ENCODE measurements at regions not wholly inside any gene's neighbourhood (a gene's known extent, or its start where the extent isn't known, plus 50 kb on each side); places are given as distances from the start of the nearest gene placed in this dataset.

- no peaks in the 10 kb centered on the region for H3K9me3 ChIP-seq (ENCODE audit: control insufficient read depth, low read length, poor library complexity, severe bottlenecking)
- Mint-ChIP-seq H3K27ac (no peak overlapping the region), H3K4me3 (no peak overlapping the region), H3K4me1 (no peaks in the 10 kb centered on the region), H3K36me3 (ENCODE audit: low read depth) (no peaks in the 10 kb centered on the region), H3K27me3 (no peaks in the 10 kb centered on the region)
- DNase-seq (no peak), ATAC-seq (no peak)
These were observed 1079.8 kb upstream of the ZEB2 start for GRCh38 chr2:145599756-145600155.

- no peaks in the 10 kb centered on the region for H3K27me3 Mint-ChIP-seq
- H3K4me3 Mint-ChIP-seq, result no peak overlapping the region
- no peaks in the 10 kb centered on the region for H3K9me3 ChIP-seq (ENCODE audit: control insufficient read depth, low read length, poor library complexity, severe bottlenecking)
- H3K4me1 Mint-ChIP-seq, result no peaks in the 10 kb centered on the region
- DNase-seq (no peak), ATAC-seq (no peak)
- H3K27ac Mint-ChIP-seq, result no peak overlapping the region
- no peaks in the 10 kb centered on the region for H3K36me3 Mint-ChIP-seq (ENCODE audit: low read depth)
These were observed 1078.5 kb upstream of the ZEB2 start for GRCh38 chr2:145598434-145598833.

GRCh38 chr2:145597809-145598208 lies 1077.9 kb upstream of the ZEB2 start:
- ATAC-seq (no peak), DNase-seq (no peak)
- no peak overlapping the region for H3K4me3 Mint-ChIP-seq
- H3K27ac Mint-ChIP-seq, result no peak overlapping the region
- H3K36me3 Mint-ChIP-seq (ENCODE audit: low read depth), result no peaks in the 10 kb centered on the region
- no peaks in the 10 kb centered on the region for H3K4me1 Mint-ChIP-seq
- H3K9me3 ChIP-seq (ENCODE audit: control insufficient read depth, low read length, poor library complexity, severe bottlenecking), result no peaks in the 10 kb centered on the region
- no peaks in the 10 kb centered on the region for H3K27me3 Mint-ChIP-seq

- Mint-ChIP-seq H3K36me3 (ENCODE audit: low read depth) (no peaks in the 10 kb centered on the region), H3K27me3 (no peaks in the 10 kb centered on the region), H3K27ac (no peak overlapping the region), H3K4me1 (no peaks in the 10 kb centered on the region), H3K4me3 (no peak overlapping the region)
- no peaks in the 10 kb centered on the region for H3K9me3 ChIP-seq (ENCODE audit: control insufficient read depth, low read length, poor library complexity, severe bottlenecking)
- DNase-seq, result no peak
- no peak for ATAC-seq
These were observed 1077.1 kb upstream of the ZEB2 start for GRCh38 chr2:145597006-145597405.

GRCh38 chr2:145596416-145596815 lies 1076.5 kb upstream of the ZEB2 start:
- H3K27me3 Mint-ChIP-seq, result no peaks in the 10 kb centered on the region

GRCh38 chr2:145595296-145595695 lies 1075.4 kb upstream of the ZEB2 start:
- no peak overlapping the region for H3K4me3 Mint-ChIP-seq
- H3K9me3 ChIP-seq (ENCODE audit: control insufficient read depth, low read length, poor library complexity, severe bottlenecking), result no peaks in the 10 kb centered on the region
- no peaks in the 10 kb centered on the region for H3K4me1 Mint-ChIP-seq
- H3K36me3 Mint-ChIP-seq (ENCODE audit: low read depth), result no peaks in the 10 kb centered on the region
- H3K27me3 Mint-ChIP-seq, result no peaks in the 10 kb centered on the region
- ATAC-seq (no peak), DNase-seq (no peak)
- no peak overlapping the region for H3K27ac Mint-ChIP-seq

More at GRCh38 chr2:145596416-145596815, 1076.5 kb upstream of the ZEB2 start:
- ATAC-seq, result no peak
- no peak overlapping the region for H3K27ac Mint-ChIP-seq
- no peaks in the 10 kb centered on the region for H3K9me3 ChIP-seq (ENCODE audit: control insufficient read depth, low read length, poor library complexity, severe bottlenecking)
- no peak for DNase-seq
- H3K36me3 Mint-ChIP-seq (ENCODE audit: low read depth), result no peaks in the 10 kb centered on the region
- H3K4me3 Mint-ChIP-seq, result no peak overlapping the region
- no peaks in the 10 kb centered on the region for H3K4me1 Mint-ChIP-seq

GRCh38 chr2:145593991-145594614 lies 1074.2 kb upstream of the ZEB2 start:
- Mint-ChIP-seq H3K27ac (no peak overlapping the region), H3K36me3 (ENCODE audit: low read depth) (no peaks in the 10 kb centered on the region), H3K4me1 (no peaks in the 10 kb centered on the region), H3K27me3 (no peaks in the 10 kb centered on the region), H3K4me3 (no peak overlapping the region)
- DNase-seq (no peak), ATAC-seq (no peak)
- H3K9me3 ChIP-seq (ENCODE audit: control insufficient read depth, low read length, poor library complexity, severe bottlenecking), result no peaks in the 10 kb centered on the region

GRCh38 chr2:145593280-145593679 lies 1073.4 kb upstream of the ZEB2 start:
- ATAC-seq (no peak), DNase-seq (no peak)
- Mint-ChIP-seq H3K4me1 (no peaks in the 10 kb centered on the region), H3K4me3 (no peak overlapping the region), H3K36me3 (ENCODE audit: low read depth) (no peaks in the 10 kb centered on the region), H3K27me3 (no peaks in the 10 kb centered on the region), H3K27ac (no peak overlapping the region)
- no peaks in the 10 kb centered on the region for H3K9me3 ChIP-seq (ENCODE audit: control insufficient read depth, low read length, poor library complexity, severe bottlenecking)

- Mint-ChIP-seq H3K27me3 (no peaks in the 10 kb centered on the region), H3K36me3 (ENCODE audit: low read depth) (no peaks in the 10 kb centered on the region), H3K4me3 (no peak overlapping the region), H3K4me1 (no peaks in the 10 kb centered on the region), H3K27ac (no peak overlapping the region)
- DNase-seq (no peak), ATAC-seq (no peak)
- no peaks in the 10 kb centered on the region for H3K9me3 ChIP-seq (ENCODE audit: control insufficient read depth, low read length, poor library complexity, severe bottlenecking)
These were observed 1072.4 kb upstream of the ZEB2 start for GRCh38 chr2:145592361-145592760.

- H3K4me3 Mint-ChIP-seq, result no peak overlapping the region
- H3K36me3 Mint-ChIP-seq (ENCODE audit: low read depth), result no peaks in the 10 kb centered on the region
- H3K9me3 ChIP-seq (ENCODE audit: control insufficient read depth, low read length, poor library complexity, severe bottlenecking), result no peaks in the 10 kb centered on the region
- H3K27ac Mint-ChIP-seq, result no peak overlapping the region
- ATAC-seq (no peak), DNase-seq (no peak)
- no peaks in the 10 kb centered on the region for H3K4me1 Mint-ChIP-seq
- no peaks in the 10 kb centered on the region for H3K27me3 Mint-ChIP-seq
These were observed 1071.3 kb upstream of the ZEB2 start for GRCh38 chr2:145591109-145591809.

- Mint-ChIP-seq H3K36me3 (ENCODE audit: low read depth) (no peaks in the 10 kb centered on the region), H3K4me3 (no peak overlapping the region), H3K27ac (no peak overlapping the region), H3K27me3 (no peaks in the 10 kb centered on the region), H3K4me1 (no peaks in the 10 kb centered on the region)
- no peak for ATAC-seq
- no peak for DNase-seq
- no peaks in the 10 kb centered on the region for H3K9me3 ChIP-seq (ENCODE audit: control insufficient read depth, low read length, poor library complexity, severe bottlenecking)
These were observed 1068.0 kb upstream of the ZEB2 start for GRCh38 chr2:145587922-145588321.

- no peaks in the 10 kb centered on the region for H3K9me3 ChIP-seq (ENCODE audit: control insufficient read depth, low read length, poor library complexity, severe bottlenecking)
- DNase-seq, result no peak
- Mint-ChIP-seq H3K36me3 (ENCODE audit: low read depth) (no peaks in the 10 kb centered on the region), H3K27ac (no peak overlapping the region), H3K4me1 (no peaks in the 10 kb centered on the region), H3K4me3 (no peak overlapping the region), H3K27me3 (no peaks in the 10 kb centered on the region)
- ATAC-seq, result no peak
These were observed 1064.4 kb upstream of the ZEB2 start for GRCh38 chr2:145584353-145584752.

GRCh38 chr2:145573608-145574007 lies 1053.7 kb upstream of the ZEB2 start:
- no peak overlapping the region for H3K27ac Mint-ChIP-seq
- ATAC-seq, result no peak

GRCh38 chr2:145572238-145572637 lies 1052.3 kb upstream of the ZEB2 start:
- Mint-ChIP-seq H3K4me1 (no peaks in the 10 kb centered on the region), H3K4me3 (no peak overlapping the region), H3K27me3 (no peaks in the 10 kb centered on the region), H3K27ac (no peak overlapping the region), H3K36me3 (ENCODE audit: low read depth) (no peaks in the 10 kb centered on the region)
- ATAC-seq (no peak), DNase-seq (no peak)
- H3K9me3 ChIP-seq (ENCODE audit: control insufficient read depth, low read length, poor library complexity, severe bottlenecking), result no peaks in the 10 kb centered on the region

More at GRCh38 chr2:145573608-145574007, 1053.7 kb upstream of the ZEB2 start:
- Mint-ChIP-seq H3K27me3 (no peaks in the 10 kb centered on the region), H3K4me3 (no peak overlapping the region), H3K36me3 (ENCODE audit: low read depth) (no peaks in the 10 kb centered on the region), H3K4me1 (no peaks in the 10 kb centered on the region)
- DNase-seq, result no peak
- H3K9me3 ChIP-seq (ENCODE audit: control insufficient read depth, low read length, poor library complexity, severe bottlenecking), result no peaks in the 10 kb centered on the region
